PC-9 (cell line): ENCODE measurements at regions not wholly inside any gene's neighbourhood (a gene's known extent, or its start where the extent isn't known, plus 50 kb on each side); places are given as distances from the start of the nearest gene placed in this dataset.

ENCODE experiments used
- BruUV-seq: library from RNA; stranded (reverse); fragments of 400-500 nt; replicated peaks from 2 replicates; lab custom pipeline; 2021; lab: Mats Ljungman, UMichigan
- CTCF ChIA-PET: fragments of 300-600 bp; sonication (Branson Sonifier 250); formaldehyde crosslinking; loops from one replicate; lab custom pipeline; 2022; ENCODE audit warnings: antibody characterized with exemption; lab: Charles Lee
- POLR2A ChIA-PET: fragments of 300-600 bp; sonication (Branson Sonifier 250); formaldehyde crosslinking; loops from one replicate; lab custom pipeline; 2022; ENCODE audit warnings: antibody characterized with exemption; ENCODE audit not compliant: unreplicated experiment; lab: Charles Lee
- DNase-seq, 2 experiments: peaks; one replicate each; pipeline versions ENCODE4 v3.0.0 to v3.0.0-alpha.2; 2015 to 2022; ENCODE audit warnings: mixed read lengths in 1 of 2
- H2AFZ ChIP-seq: fragments of 200-600 bp; sonication (generic); 2 replicates; pipeline ENCODE4 v1.8.1; 2017; ENCODE audit warnings: antibody characterized with exemption
- H3F3A ChIP-seq: fragments of 200-600 bp; sonication (generic); 2 replicates; pipeline ENCODE4 v1.8.1; 2017; ENCODE audit warnings: antibody characterized with exemption, mild to moderate bottlenecking, low read depth; ENCODE audit not compliant: insufficient read depth
- H3K27ac ChIP-seq: fragments of 200-600 bp; sonication (generic); 2 replicates; pipeline ENCODE4 v1.6.1; 2016; ENCODE audit warnings: mixed run types
- H3K27me3 ChIP-seq: fragments of 200-600 bp; sonication (generic); 2 replicates; pipeline ENCODE4 v1.6.1; 2016; ENCODE audit warnings: low read depth, mixed run types; ENCODE audit not compliant: insufficient read depth
- H3K36me3 ChIP-seq: fragments of 200-600 bp; sonication (generic); 2 replicates; pipeline ENCODE4 v1.6.1; 2016; ENCODE audit warnings: low read depth, mixed run types
- H3K4me1 ChIP-seq: fragments of 200-600 bp; sonication (generic); replicated peaks from 2 replicates; pipeline ENCODE4 v1.6.1; 2016; ENCODE audit warnings: mixed run types; ENCODE audit not compliant: insufficient read depth
- H3K4me2 ChIP-seq: fragments of 200-600 bp; sonication (generic); 2 replicates; pipeline ENCODE4 v1.6.1; 2017; ENCODE audit warnings: mixed run types
- H3K4me3 ChIP-seq: fragments of 200-600 bp; sonication (generic); 2 replicates; pipeline ENCODE4 v1.6.1; 2016; ENCODE audit warnings: mixed run types
- H3K79me2 ChIP-seq: fragments of 200-600 bp; sonication (generic); 2 replicates; pipeline ENCODE4 v1.6.1; 2017; ENCODE audit warnings: low read depth, mixed run types
- H3K9me2 ChIP-seq: fragments of 200-600 bp; sonication (generic); 2 replicates; pipeline ENCODE4 v1.8.1; 2017; ENCODE audit warnings: mild to moderate bottlenecking; ENCODE audit not compliant: insufficient read depth
- H3K9me3 ChIP-seq: fragments of 200-600 bp; sonication (generic); 2 replicates; pipeline ENCODE4 v1.8.1; 2016; ENCODE audit warnings: low read depth; ENCODE audit not compliant: insufficient read depth
- H4K20me1 ChIP-seq: fragments of 200-600 bp; sonication (generic); 2 replicates; pipeline ENCODE4 v1.8.1; 2017; ENCODE audit not compliant: insufficient read depth
- CTCF ChIP-seq: fragments of 200-600 bp; sonication (generic); conservative IDR thresholded peaks from 2 replicates; pipeline ENCODE4 v1.6.1; 2017; ENCODE audit warnings: mixed run types, antibody characterized with exemption, mild to moderate bottlenecking, moderate library complexity
- EZH2 ChIP-seq: fragments of 200-600 bp; sonication (generic); IDR thresholded peaks from 2 replicates; pipeline ENCODE4 v1.8.0; 2017; ENCODE audit warnings: antibody characterized with exemption, low read depth
- intact Hi-C: fragments of 100-400 bp; cut with micrococcal nuclease; formaldehyde crosslinking; loops from one replicate; pipeline ENCODE4 v1.10.0; 2022; ENCODE audit not compliant: unreplicated experiment

GRCh38 chr10:28381903-28382347 is 79.1 kb upstream of the MPP7 start:
- DNase-seq, result peak; percentile 54 to 62
- POLR2A ChIA-PET, result no interaction called here
- CTCF ChIA-PET, result interaction anchor here (0.7 kb wide), 1 partner anchor 145 kb away, joined by 3 read pairs; no protein-coding TSS in a partner anchor
- H3K4me2 ChIP-seq, result no peak overlapping the region
- no peaks in the 10 kb centered on the region for H3F3A ChIP-seq
- no peaks in the 10 kb centered on the region for H4K20me1 ChIP-seq
- no TSS peak for BruUV-seq
- no peaks in the 10 kb centered on the region for H3K9me3 ChIP-seq
- TF ChIP-seq CTCF (peak; percentile 81), EZH2 (no peak)
- H3K27ac ChIP-seq, result no peak overlapping the region
- H3K27me3 ChIP-seq, result peaks cover 10% of the 10 kb centered on the region; the same call in 1 of the 2 replicates
- no peak overlapping the region for H2AFZ ChIP-seq
- H3K36me3 ChIP-seq, result no peaks in the 10 kb centered on the region
- no peaks in the 10 kb centered on the region for H3K79me2 ChIP-seq
- intact Hi-C loops, result loop anchor here (2.0 to 5.0 kb wide), 4 partner anchors 130 to 1010 kb away; no protein-coding TSS in a partner anchor
- no peaks in the 10 kb centered on the region for H3K9me2 ChIP-seq
- H3K4me3 ChIP-seq, result no peak overlapping the region
- no peaks in the 10 kb centered on the region for H3K4me1 ChIP-seq

- Histone ChIP-seq H3K9me3 (no peaks in the 10 kb centered on the region), H2AFZ (no peak overlapping the region), H3K27me3 (peaks cover 7% of the 10 kb centered on the region; the same call in 1 of the 2 replicates), H3K79me2 (no peaks in the 10 kb centered on the region), H3K4me1 (no peaks in the 10 kb centered on the region), H3K4me2 (no peak overlapping the region), H3K9me2 (no peaks in the 10 kb centered on the region), H3F3A (no peaks in the 10 kb centered on the region), H3K36me3 (no peaks in the 10 kb centered on the region), H4K20me1 (no peaks in the 10 kb centered on the region), H3K4me3 (no peak overlapping the region), H3K27ac (no peak overlapping the region)
- intact Hi-C loops, result loop anchor here (2.0 to 5.0 kb wide), 4 partner anchors 130 to 1010 kb away; no protein-coding TSS in a partner anchor
- no TSS peak for BruUV-seq
- no peak for TF ChIP-seq EZH2
- ChIA-PET CTCF (interaction anchor here (0.7 kb wide), 1 partner anchor 146 kb away, joined by 3 read pairs; no protein-coding TSS in a partner anchor), POLR2A (interaction anchor here (0.6 kb wide), 1 partner anchor 269 kb away, joined by 7 read pairs; no protein-coding TSS in a partner anchor)
- DNase-seq, result no peak
Observed at GRCh38 chr10:28382525-28383269, 79.8 kb upstream of the MPP7 start.

GRCh38 chr10:28384557-28384956 is 81.7 kb upstream of the MPP7 start:
- TF ChIP-seq CTCF (no peak), EZH2 (no peak)
- Histone ChIP-seq H3K4me1 (no peaks in the 10 kb centered on the region), H3K27me3 (peaks cover 7% of the 10 kb centered on the region; the same call in 1 of the 2 replicates), H3K9me2 (no peaks in the 10 kb centered on the region), H3K9me3 (no peaks in the 10 kb centered on the region), H3K4me3 (no peak overlapping the region), H4K20me1 (no peaks in the 10 kb centered on the region), H3F3A (no peaks in the 10 kb centered on the region), H3K4me2 (no peak overlapping the region), H2AFZ (no peak overlapping the region), H3K36me3 (no peaks in the 10 kb centered on the region), H3K79me2 (no peaks in the 10 kb centered on the region), H3K27ac (no peak overlapping the region)
- CTCF ChIA-PET, result no interaction called here
- POLR2A ChIA-PET, result no interaction called here
- BruUV-seq, result no TSS peak
- intact Hi-C loops, result loop anchor here (5.0 kb wide), 3 partner anchors 132 to 1012 kb away; no protein-coding TSS in a partner anchor
- no peak for DNase-seq
